Activated CD4-positive, alpha-beta T cell treated with anti-CD3 and anti-CD28 coated beads, Interleukin-2, amount 50 U/mL, for 4 hours (primary cell): ENCODE measurements at regions not wholly inside any gene's neighbourhood (a gene's known extent, or its start where the extent isn't known, plus 50 kb on each side); places are given as distances from the start of the nearest gene placed in this dataset.
"Not testable (repeated sequence)": the region's sequence is repeated elsewhere in the genome, so short reads cannot be mapped to it uniquely, and the experiment has no call there.

ENCODE experiments used
- DNase-seq, 2 experiments: peaks; one replicate each; pipeline ENCODE4 v3.0.0-alpha.2; 2020

- DNase-seq = no peak
These were observed 176.3 kb downstream of the TMEM161B start for GRCh38 chr5:88092358-88092757.

GRCh38 chr5:88090506-88090905, 178.1 kb downstream of the TMEM161B start:
- no peak for DNase-seq

GRCh38 chr5:88089719-88090390, 178.8 kb downstream of the TMEM161B start:
- DNase-seq = no peak

GRCh38 chr5:88085462-88085861, 183.2 kb downstream of the TMEM161B start:
- no peak for DNase-seq

GRCh38 chr5:88081877-88082276, 186.8 kb downstream of the TMEM161B start:
- DNase-seq = no peak

GRCh38 chr5:88063813-88064212, 204.8 kb downstream of the TMEM161B start:
- no peak for DNase-seq

GRCh38 chr5:88060194-88060593, 208.5 kb downstream of the TMEM161B start:
- DNase-seq = no peak

GRCh38 chr5:88058625-88059024, 210.0 kb downstream of the TMEM161B start:
- DNase-seq = no peak

GRCh38 chr5:88052468-88052867, 216.2 kb downstream of the TMEM161B start:
- not testable (repeated sequence) for DNase-seq

- no peak for DNase-seq
These were observed 217.5 kb downstream of the TMEM161B start for GRCh38 chr5:88051148-88051547.

- no peak for DNase-seq
These were observed 218.9 kb downstream of the TMEM161B start for GRCh38 chr5:88049737-88050136.

- no peak for DNase-seq
These were observed 219.5 kb downstream of the TMEM161B start for GRCh38 chr5:88049156-88049555.

- no peak for DNase-seq
These were observed 222.6 kb downstream of the TMEM161B start for GRCh38 chr5:88045931-88046461.

- DNase-seq = no peak
These were observed 223.5 kb downstream of the TMEM161B start for GRCh38 chr5:88045165-88045564.

- DNase-seq = no peak
These were observed 234.1 kb downstream of the TMEM161B start for GRCh38 chr5:88034520-88034919.

GRCh38 chr5:88033191-88033590, 235.5 kb downstream of the TMEM161B start:
- DNase-seq = no peak

- no peak for DNase-seq
These were observed 239.6 kb downstream of the TMEM161B start for GRCh38 chr5:88029011-88029410.

- DNase-seq = no peak
These were observed 247.5 kb downstream of the TMEM161B start for GRCh38 chr5:88021141-88021540.

- DNase-seq = not testable (repeated sequence)
These were observed 253.7 kb downstream of the TMEM161B start for GRCh38 chr5:88014984-88015383.

- DNase-seq = no peak
These were observed 267.8 kb downstream of the TMEM161B start for GRCh38 chr5:88000877-88001276.

- DNase-seq = no peak
These were observed 271.0 kb downstream of the TMEM161B start for GRCh38 chr5:87997662-87998061.

- no peak for DNase-seq
These were observed 302.4 kb downstream of the TMEM161B start for GRCh38 chr5:87966213-87966612.

- no peak for DNase-seq
These were observed 314.5 kb downstream of the TMEM161B start for GRCh38 chr5:87954121-87954520.

- no peak for DNase-seq
These were observed 317.0 kb downstream of the TMEM161B start for GRCh38 chr5:87951661-87952060.
